SK-N-SH treated with all-trans-retinoic acid at 6 μM for 48 hours (cell line): ENCODE measurements at regions not wholly inside any gene's neighbourhood (a gene's known extent, or its start where the extent isn't known, plus 50 kb on each side); places are given as distances from the start of the nearest gene placed in this dataset.

Experiments used
- ATAC-seq: fragments of 200-7000 bp; cut with Tn5 transposase; 3 replicates; pipeline ENCODE4 v1.9.1; 2020; ENCODE audit warnings: mild to moderate bottlenecking, moderate library complexity
- ARNTL ChIP-seq: fragments of 450-650 bp; formaldehyde crosslinking; IDR thresholded peaks from 2 replicates; pipeline ENCODE4 v1.5.0; 2020; ENCODE audit warnings: low read depth, mild to moderate bottlenecking, moderate library complexity, borderline replicate concordance
- CSDC2 ChIP-seq: fragments of 250-450 bp; sonication (Bioruptor Pico); IDR thresholded peaks from 2 replicates; pipeline ENCODE4 v1.5.0; 2020; ENCODE audit warnings: mild to moderate bottlenecking, moderate library complexity
- ESRRG ChIP-seq: fragments of 250-450 bp; sonication (Bioruptor Pico); IDR thresholded peaks from 2 replicates; pipeline ENCODE4 v1.6.1; 2021; ENCODE audit warnings: mild to moderate bottlenecking
- GLIS3 ChIP-seq: fragments of 250-450 bp; sonication (Bioruptor Pico); IDR thresholded peaks from 2 replicates; pipeline ENCODE4 v1.5.0; 2020; ENCODE audit warnings: mild to moderate bottlenecking, moderate library complexity
- ISL1 ChIP-seq: fragments of 250-450 bp; sonication (Bioruptor Pico); IDR thresholded peaks from 2 replicates; pipeline ENCODE4 v2.1.2; 2022; ENCODE audit warnings: mild to moderate bottlenecking, moderate library complexity
- OSR1 ChIP-seq: fragments of 250-450 bp; sonication (Bioruptor Pico); IDR thresholded peaks from 2 replicates; pipeline ENCODE4 v1.8.0; 2022; ENCODE audit warnings: moderate library complexity, mild to moderate bottlenecking, inconsistent platforms
- PPARA ChIP-seq: fragments of 250-450 bp; sonication (Bioruptor Pico); IDR thresholded peaks from 2 replicates; pipeline ENCODE4 v1.5.0; 2020; ENCODE audit warnings: mild to moderate bottlenecking, borderline replicate concordance
- RARB ChIP-seq: fragments of 250-450 bp; sonication (Bioruptor Pico); IDR thresholded peaks from 2 replicates; pipeline ENCODE4 v1.8.0; 2021; ENCODE audit warnings: mild to moderate bottlenecking, moderate library complexity
- SNAI2 ChIP-seq: fragments of 250-450 bp; sonication (Bioruptor Pico); IDR thresholded peaks from 2 replicates; pipeline ENCODE4 v1.5.0; 2020; ENCODE audit warnings: mild to moderate bottlenecking, moderate library complexity
- TCF4 ChIP-seq: fragments of 250-450 bp; sonication (Bioruptor Pico); IDR thresholded peaks from 2 replicates; pipeline ENCODE4 v1.8.0; 2021; ENCODE audit warnings: mild to moderate bottlenecking, moderate library complexity, borderline replicate concordance
- TOX ChIP-seq: fragments of 250-450 bp; sonication (Bioruptor Pico); IDR thresholded peaks from 2 replicates; pipeline ENCODE4 v1.8.0; 2021; ENCODE audit warnings: mild to moderate bottlenecking, moderate library complexity, borderline replicate concordance
- ZC3H10 ChIP-seq: fragments of 250-450 bp; sonication (Bioruptor Pico); IDR thresholded peaks from 2 replicates; pipeline ENCODE4 v1.5.1; 2021; ENCODE audit warnings: mild to moderate bottlenecking, moderate library complexity
- ZFP3 ChIP-seq: fragments of 250-450 bp; sonication (Bioruptor Pico); IDR thresholded peaks from 2 replicates; pipeline ENCODE4 v1.5.0; 2020; ENCODE audit warnings: mild to moderate bottlenecking, moderate library complexity
- ZFP30 ChIP-seq: fragments of 450-650 bp; formaldehyde crosslinking; IDR thresholded peaks from 2 replicates; pipeline ENCODE4 v1.5.0; 2022; ENCODE audit warnings: mild to moderate bottlenecking, moderate library complexity
- ZNF70 ChIP-seq: fragments of 450-650 bp; formaldehyde crosslinking; IDR thresholded peaks from 2 replicates; pipeline ENCODE4 v1.5.0; 2020; ENCODE audit warnings: mild to moderate bottlenecking, moderate library complexity
- ZNF8 ChIP-seq: fragments of 450-650 bp; formaldehyde crosslinking; IDR thresholded peaks from 2 replicates; pipeline ENCODE4 v1.5.0; 2020; ENCODE audit warnings: mild to moderate bottlenecking, moderate library complexity
- TF ChIP-seq, protein P1 (sequence below): fragments of 250-450 bp; sonication (Bioruptor Pico); IDR thresholded peaks from 2 replicates; pipeline ENCODE4 v1.5.0; 2020; ENCODE audit warnings: mild to moderate bottlenecking, moderate library complexity
- TF ChIP-seq, protein P2 (sequence below): fragments of 250-450 bp; sonication (Bioruptor Pico); IDR thresholded peaks from 2 replicates; pipeline ENCODE4 v1.8.0; 2020; ENCODE audit warnings: mild to moderate bottlenecking, moderate library complexity, borderline replicate concordance
- TF ChIP-seq, protein P3 (sequence below): fragments of 250-450 bp; sonication (Bioruptor Pico); IDR thresholded peaks from 2 replicates; pipeline ENCODE4 v1.5.1; 2021; ENCODE audit warnings: mild to moderate bottlenecking, moderate library complexity
- TF ChIP-seq, protein P4 (sequence below): fragments of 250-450 bp; sonication (Bioruptor Pico); IDR thresholded peaks from 2 replicates; pipeline ENCODE4 v1.8.0; 2021; ENCODE audit warnings: low read depth, mild to moderate bottlenecking, moderate library complexity, borderline replicate concordance

DNA sequence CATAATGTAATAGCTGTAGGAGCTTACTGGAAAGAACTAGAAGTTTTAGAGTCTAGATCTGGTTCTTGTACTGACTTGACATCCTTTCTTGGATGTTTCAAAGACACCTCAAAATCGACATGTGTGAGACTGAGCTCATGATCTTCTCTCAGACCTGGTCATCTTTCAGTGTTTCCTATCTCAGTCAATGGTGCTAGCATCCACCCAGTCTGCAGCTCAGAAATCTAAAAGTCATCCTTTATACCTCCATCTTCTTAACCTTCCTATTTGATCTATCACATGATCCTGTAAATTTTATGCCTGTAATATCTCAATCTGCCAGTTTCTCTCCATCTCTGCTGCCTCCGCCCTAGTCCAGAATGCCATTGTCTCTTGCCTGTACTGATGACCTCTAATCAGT is 301.9 kb upstream of the PITX2 start:
- ATAC-seq, result no peak
- TF ChIP-seq, protein P1, sequence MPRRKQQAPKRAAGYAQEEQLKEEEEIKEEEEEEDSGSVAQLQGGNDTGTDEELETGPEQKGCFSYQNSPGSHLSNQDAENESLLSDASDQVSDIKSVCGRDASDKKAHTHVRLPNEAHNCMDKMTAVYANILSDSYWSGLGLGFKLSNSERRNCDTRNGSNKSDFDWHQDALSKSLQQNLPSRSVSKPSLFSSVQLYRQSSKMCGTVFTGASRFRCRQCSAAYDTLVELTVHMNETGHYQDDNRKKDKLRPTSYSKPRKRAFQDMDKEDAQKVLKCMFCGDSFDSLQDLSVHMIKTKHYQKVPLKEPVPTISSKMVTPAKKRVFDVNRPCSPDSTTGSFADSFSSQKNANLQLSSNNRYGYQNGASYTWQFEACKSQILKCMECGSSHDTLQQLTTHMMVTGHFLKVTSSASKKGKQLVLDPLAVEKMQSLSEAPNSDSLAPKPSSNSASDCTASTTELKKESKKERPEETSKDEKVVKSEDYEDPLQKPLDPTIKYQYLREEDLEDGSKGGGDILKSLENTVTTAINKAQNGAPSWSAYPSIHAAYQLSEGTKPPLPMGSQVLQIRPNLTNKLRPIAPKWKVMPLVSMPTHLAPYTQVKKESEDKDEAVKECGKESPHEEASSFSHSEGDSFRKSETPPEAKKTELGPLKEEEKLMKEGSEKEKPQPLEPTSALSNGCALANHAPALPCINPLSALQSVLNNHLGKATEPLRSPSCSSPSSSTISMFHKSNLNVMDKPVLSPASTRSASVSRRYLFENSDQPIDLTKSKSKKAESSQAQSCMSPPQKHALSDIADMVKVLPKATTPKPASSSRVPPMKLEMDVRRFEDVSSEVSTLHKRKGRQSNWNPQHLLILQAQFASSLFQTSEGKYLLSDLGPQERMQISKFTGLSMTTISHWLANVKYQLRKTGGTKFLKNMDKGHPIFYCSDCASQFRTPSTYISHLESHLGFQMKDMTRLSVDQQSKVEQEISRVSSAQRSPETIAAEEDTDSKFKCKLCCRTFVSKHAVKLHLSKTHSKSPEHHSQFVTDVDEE (CRISPR knock-in tag), result no peak
- TF ChIP-seq GLIS3 (CRISPR knock-in tag) (no peak), OSR1 (no peak), ZFP30 (CRISPR knock-in tag) (no peak), ARNTL (no peak), ISL1 (CRISPR knock-in tag) (no peak), ZNF8 (CRISPR knock-in tag) (no peak), ESRRG (CRISPR knock-in tag) (no peak), CSDC2 (CRISPR knock-in tag) (no peak), TOX (CRISPR knock-in tag) (no peak)
- TF ChIP-seq, protein P2, sequence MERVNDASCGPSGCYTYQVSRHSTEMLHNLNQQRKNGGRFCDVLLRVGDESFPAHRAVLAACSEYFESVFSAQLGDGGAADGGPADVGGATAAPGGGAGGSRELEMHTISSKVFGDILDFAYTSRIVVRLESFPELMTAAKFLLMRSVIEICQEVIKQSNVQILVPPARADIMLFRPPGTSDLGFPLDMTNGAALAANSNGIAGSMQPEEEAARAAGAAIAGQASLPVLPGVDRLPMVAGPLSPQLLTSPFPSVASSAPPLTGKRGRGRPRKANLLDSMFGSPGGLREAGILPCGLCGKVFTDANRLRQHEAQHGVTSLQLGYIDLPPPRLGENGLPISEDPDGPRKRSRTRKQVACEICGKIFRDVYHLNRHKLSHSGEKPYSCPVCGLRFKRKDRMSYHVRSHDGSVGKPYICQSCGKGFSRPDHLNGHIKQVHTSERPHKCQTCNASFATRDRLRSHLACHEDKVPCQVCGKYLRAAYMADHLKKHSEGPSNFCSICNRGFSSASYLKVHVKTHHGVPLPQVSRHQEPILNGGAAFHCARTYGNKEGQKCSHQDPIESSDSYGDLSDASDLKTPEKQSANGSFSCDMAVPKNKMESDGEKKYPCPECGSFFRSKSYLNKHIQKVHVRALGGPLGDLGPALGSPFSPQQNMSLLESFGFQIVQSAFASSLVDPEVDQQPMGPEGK (CRISPR knock-in tag), result no peak
- TF ChIP-seq, protein P3, sequence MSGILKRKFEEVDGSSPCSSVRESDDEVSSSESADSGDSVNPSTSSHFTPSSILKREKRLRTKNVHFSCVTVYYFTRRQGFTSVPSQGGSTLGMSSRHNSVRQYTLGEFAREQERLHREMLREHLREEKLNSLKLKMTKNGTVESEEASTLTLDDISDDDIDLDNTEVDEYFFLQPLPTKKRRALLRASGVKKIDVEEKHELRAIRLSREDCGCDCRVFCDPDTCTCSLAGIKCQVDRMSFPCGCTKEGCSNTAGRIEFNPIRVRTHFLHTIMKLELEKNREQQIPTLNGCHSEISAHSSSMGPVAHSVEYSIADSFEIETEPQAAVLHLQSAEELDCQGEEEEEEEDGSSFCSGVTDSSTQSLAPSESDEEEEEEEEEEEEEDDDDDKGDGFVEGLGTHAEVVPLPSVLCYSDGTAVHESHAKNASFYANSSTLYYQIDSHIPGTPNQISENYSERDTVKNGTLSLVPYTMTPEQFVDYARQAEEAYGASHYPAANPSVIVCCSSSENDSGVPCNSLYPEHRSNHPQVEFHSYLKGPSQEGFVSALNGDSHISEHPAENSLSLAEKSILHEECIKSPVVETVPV (CRISPR knock-in tag), result no peak
- TF ChIP-seq, protein P4, sequence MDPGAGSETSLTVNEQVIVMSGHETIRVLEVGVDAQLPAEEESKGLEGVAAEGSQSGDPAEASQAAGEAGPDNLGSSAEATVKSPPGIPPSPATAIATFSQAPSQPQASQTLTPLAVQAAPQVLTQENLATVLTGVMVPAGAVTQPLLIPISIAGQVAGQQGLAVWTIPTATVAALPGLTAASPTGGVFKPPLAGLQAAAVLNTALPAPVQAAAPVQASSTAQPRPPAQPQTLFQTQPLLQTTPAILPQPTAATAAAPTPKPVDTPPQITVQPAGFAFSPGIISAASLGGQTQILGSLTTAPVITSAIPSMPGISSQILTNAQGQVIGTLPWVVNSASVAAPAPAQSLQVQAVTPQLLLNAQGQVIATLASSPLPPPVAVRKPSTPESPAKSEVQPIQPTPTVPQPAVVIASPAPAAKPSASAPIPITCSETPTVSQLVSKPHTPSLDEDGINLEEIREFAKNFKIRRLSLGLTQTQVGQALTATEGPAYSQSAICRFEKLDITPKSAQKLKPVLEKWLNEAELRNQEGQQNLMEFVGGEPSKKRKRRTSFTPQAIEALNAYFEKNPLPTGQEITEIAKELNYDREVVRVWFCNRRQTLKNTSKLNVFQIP (CRISPR knock-in tag), result no peak

DNA sequence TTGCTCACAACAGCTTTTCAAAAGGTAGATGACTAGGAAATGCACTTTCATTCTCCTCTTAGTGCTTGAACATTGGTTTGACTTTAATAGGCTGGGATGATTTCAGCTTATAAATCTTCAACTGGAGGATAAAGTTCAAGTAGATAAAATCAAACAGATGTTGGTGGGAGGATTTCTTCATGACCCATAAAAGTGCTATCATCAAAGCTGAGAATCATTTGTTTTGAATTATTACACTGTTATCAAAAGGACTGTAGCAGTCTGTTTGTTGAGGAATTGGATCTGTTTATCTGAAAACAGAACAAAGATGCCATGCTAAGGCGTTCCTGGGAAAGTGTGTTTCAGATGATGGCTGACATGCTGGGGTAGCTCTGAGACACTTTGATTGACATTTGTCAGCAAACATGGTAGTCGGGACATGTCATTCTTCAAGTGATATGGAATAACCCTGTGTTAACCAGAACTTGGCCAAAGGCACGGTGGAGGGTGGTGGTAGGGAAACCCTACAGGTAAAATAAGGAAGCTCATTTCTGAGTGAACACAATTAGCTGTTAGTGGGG is 304.0 kb upstream of the PITX2 start:
- TF ChIP-seq, protein P4 (CRISPR knock-in tag), result no peak
- TF ChIP-seq ARNTL (no peak), ZNF8 (CRISPR knock-in tag) (no peak), PPARA (no peak), ZFP3 (CRISPR knock-in tag) (no peak)
- TF ChIP-seq, protein P2 (CRISPR knock-in tag), result no peak
- no peak for ATAC-seq

DNA sequence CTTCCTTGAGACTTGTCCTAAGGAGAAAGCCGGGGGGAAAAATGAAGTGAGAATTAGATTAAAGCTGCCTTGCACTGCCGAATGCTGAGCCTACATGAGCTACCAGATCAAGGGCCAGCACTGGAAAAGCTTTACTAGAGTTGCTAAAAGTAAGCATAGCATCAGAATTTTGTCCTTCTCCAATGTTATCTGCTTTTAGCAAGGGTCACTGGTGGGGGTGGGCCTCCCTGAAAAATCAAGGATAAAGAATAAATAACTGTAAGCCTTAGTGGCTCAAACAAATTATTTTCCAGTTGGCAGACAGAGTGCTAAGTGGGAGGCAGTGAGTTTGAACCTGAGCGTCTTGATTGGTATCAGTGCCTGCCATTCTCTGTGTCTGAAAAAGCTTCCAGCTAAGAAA is 310.5 kb upstream of the PITX2 start:
- no peak for ATAC-seq
- TF ChIP-seq OSR1 (no peak), ZC3H10 (no peak), ZFP30 (CRISPR knock-in tag) (no peak), TOX (CRISPR knock-in tag) (no peak), ESRRG (CRISPR knock-in tag) (no peak), ARNTL (no peak), CSDC2 (CRISPR knock-in tag) (no peak), ZNF8 (CRISPR knock-in tag) (no peak), SNAI2 (CRISPR knock-in tag) (no peak), RARB (CRISPR knock-in tag) (no peak), ZNF70 (CRISPR knock-in tag) (no peak), ZFP3 (CRISPR knock-in tag) (no peak), PPARA (no peak), TCF4 (no peak)
- TF ChIP-seq, protein P2 (CRISPR knock-in tag), result no peak
- TF ChIP-seq, protein P4 (CRISPR knock-in tag), result no peak
